ENCODE measurements at regions not wholly inside any gene's neighbourhood (a gene's known extent, or its start where the extent isn't known, plus 50 kb on each side); places are given as distances from the start of the nearest gene placed in this dataset.

- TF ChIP-seq, protein P1, sequence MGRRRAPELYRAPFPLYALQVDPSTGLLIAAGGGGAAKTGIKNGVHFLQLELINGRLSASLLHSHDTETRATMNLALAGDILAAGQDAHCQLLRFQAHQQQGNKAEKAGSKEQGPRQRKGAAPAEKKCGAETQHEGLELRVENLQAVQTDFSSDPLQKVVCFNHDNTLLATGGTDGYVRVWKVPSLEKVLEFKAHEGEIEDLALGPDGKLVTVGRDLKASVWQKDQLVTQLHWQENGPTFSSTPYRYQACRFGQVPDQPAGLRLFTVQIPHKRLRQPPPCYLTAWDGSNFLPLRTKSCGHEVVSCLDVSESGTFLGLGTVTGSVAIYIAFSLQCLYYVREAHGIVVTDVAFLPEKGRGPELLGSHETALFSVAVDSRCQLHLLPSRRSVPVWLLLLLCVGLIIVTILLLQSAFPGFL (CRISPR knock-in tag; IDR thresholded peaks at IDR 0.05; ENCODE audit: borderline replicate concordance) = no peak
- TF ChIP-seq, protein P2, sequence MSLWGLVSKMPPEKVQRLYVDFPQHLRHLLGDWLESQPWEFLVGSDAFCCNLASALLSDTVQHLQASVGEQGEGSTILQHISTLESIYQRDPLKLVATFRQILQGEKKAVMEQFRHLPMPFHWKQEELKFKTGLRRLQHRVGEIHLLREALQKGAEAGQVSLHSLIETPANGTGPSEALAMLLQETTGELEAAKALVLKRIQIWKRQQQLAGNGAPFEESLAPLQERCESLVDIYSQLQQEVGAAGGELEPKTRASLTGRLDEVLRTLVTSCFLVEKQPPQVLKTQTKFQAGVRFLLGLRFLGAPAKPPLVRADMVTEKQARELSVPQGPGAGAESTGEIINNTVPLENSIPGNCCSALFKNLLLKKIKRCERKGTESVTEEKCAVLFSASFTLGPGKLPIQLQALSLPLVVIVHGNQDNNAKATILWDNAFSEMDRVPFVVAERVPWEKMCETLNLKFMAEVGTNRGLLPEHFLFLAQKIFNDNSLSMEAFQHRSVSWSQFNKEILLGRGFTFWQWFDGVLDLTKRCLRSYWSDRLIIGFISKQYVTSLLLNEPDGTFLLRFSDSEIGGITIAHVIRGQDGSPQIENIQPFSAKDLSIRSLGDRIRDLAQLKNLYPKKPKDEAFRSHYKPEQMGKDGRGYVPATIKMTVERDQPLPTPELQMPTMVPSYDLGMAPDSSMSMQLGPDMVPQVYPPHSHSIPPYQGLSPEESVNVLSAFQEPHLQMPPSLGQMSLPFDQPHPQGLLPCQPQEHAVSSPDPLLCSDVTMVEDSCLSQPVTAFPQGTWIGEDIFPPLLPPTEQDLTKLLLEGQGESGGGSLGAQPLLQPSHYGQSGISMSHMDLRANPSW (CRISPR knock-in tag; conservative IDR thresholded peaks at IDR 0.05; ENCODE audit: low read depth) = no peak
- TF ChIP-seq, protein P3, sequence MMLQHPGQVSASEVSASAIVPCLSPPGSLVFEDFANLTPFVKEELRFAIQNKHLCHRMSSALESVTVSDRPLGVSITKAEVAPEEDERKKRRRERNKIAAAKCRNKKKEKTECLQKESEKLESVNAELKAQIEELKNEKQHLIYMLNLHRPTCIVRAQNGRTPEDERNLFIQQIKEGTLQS (CRISPR knock-in tag; conservative IDR thresholded peaks at IDR 0.05) = no peak
- TF ChIP-seq MAX (CRISPR knock-in tag; IDR thresholded peaks at IDR 0.05) (no peak), AFF4 (CRISPR knock-in tag; IDR thresholded peaks at IDR 0.05; ENCODE audit: borderline replicate concordance) (no peak)
- TF ChIP-seq, protein P4, sequence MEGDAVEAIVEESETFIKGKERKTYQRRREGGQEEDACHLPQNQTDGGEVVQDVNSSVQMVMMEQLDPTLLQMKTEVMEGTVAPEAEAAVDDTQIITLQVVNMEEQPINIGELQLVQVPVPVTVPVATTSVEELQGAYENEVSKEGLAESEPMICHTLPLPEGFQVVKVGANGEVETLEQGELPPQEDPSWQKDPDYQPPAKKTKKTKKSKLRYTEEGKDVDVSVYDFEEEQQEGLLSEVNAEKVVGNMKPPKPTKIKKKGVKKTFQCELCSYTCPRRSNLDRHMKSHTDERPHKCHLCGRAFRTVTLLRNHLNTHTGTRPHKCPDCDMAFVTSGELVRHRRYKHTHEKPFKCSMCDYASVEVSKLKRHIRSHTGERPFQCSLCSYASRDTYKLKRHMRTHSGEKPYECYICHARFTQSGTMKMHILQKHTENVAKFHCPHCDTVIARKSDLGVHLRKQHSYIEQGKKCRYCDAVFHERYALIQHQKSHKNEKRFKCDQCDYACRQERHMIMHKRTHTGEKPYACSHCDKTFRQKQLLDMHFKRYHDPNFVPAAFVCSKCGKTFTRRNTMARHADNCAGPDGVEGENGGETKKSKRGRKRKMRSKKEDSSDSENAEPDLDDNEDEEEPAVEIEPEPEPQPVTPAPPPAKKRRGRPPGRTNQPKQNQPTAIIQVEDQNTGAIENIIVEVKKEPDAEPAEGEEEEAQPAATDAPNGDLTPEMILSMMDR (IDR thresholded peaks at IDR 0.05) = no peak
- TF ChIP-seq, protein P5, sequence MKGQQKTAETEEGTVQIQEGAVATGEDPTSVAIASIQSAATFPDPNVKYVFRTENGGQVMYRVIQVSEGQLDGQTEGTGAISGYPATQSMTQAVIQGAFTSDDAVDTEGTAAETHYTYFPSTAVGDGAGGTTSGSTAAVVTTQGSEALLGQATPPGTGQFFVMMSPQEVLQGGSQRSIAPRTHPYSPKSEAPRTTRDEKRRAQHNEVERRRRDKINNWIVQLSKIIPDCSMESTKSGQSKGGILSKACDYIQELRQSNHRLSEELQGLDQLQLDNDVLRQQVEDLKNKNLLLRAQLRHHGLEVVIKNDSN (CRISPR knock-in tag; IDR thresholded peaks at IDR 0.05) = no peak
These were observed 262.2 kb upstream of the ARRDC3 start for GRCh38 chr5:91645347-91645746.
